ACC112 (cell line): ENCODE measurements at regions not wholly inside any gene's neighbourhood (a gene's known extent, or its start where the extent isn't known, plus 50 kb on each side); places are given as distances from the start of the nearest gene placed in this dataset.
"Not testable (repeated sequence)": the region's sequence is repeated elsewhere in the genome, so short reads cannot be mapped to it uniquely, and the experiment has no call there.

Experiments used
- H2AFZ ChIP-seq: fragments of 200-600 bp; sonication (generic); one replicate; pipeline ENCODE4 v1.6.0; 2017; ENCODE audit warnings: antibody characterized with exemption, low read length; ENCODE audit not compliant: unreplicated experiment
- H3K27ac ChIP-seq: fragments of 200-600 bp; sonication (generic); 2 replicates; pipeline ENCODE4 v1.5.1; 2014; ENCODE audit warnings: low read depth, mild to moderate bottlenecking, antibody characterized with exemption, low read length, moderate library complexity
- H3K27me3 ChIP-seq: fragments of 200-600 bp; sonication (generic); 2 replicates; pipeline ENCODE4 v1.6.1; 2014; ENCODE audit warnings: mild to moderate bottlenecking, antibody characterized with exemption, low read length, moderate library complexity, mixed read lengths; ENCODE audit not compliant: insufficient read depth
- H3K36me3 ChIP-seq: fragments of 200-600 bp; sonication (generic); 2 replicates; pipeline ENCODE4 v1.6.1; 2016; ENCODE audit warnings: mild to moderate bottlenecking, antibody characterized with exemption, low read length, moderate library complexity, mixed read lengths; ENCODE audit not compliant: insufficient read depth
- H3K4me1 ChIP-seq: fragments of 200-600 bp; sonication (generic); one replicate; pipeline ENCODE4 v1.6.1; 2016; ENCODE audit warnings: low read length, mixed read lengths; ENCODE audit not compliant: insufficient read depth, unreplicated experiment, control insufficient read depth
- H3K4me3 ChIP-seq: fragments of 200-600 bp; sonication (generic); 2 replicates; pipeline ENCODE4 v1.5.1; 2014; ENCODE audit warnings: mild to moderate bottlenecking, low read depth, low read length
- H3K79me2 ChIP-seq: fragments of 200-600 bp; sonication (generic); one replicate; pipeline ENCODE4 v1.6.0; 2016; ENCODE audit warnings: low read length; ENCODE audit not compliant: control insufficient read depth, unreplicated experiment, insufficient read depth

GRCh38 chr22:22181341-22181850 lies 63.2 kb upstream of the VPREB1 start:
- Histone ChIP-seq H3K36me3 (no peaks in the 10 kb centered on the region), H3K27ac (no peak overlapping the region), H3K79me2 (no peaks in the 10 kb centered on the region), H3K4me3 (no peak overlapping the region), H3K27me3 (peaks cover 63% of the 10 kb centered on the region), H3K4me1 (no peaks in the 10 kb centered on the region), H2AFZ (no peak overlapping the region)

GRCh38 chr22:22180738-22181285 lies 63.8 kb upstream of the VPREB1 start:
- H3K36me3 ChIP-seq, result no peaks in the 10 kb centered on the region
- H3K4me3 ChIP-seq, result no peak overlapping the region
- peaks cover 57% of the 10 kb centered on the region for H3K27me3 ChIP-seq
- H3K4me1 ChIP-seq, result no peaks in the 10 kb centered on the region
- H2AFZ ChIP-seq, result no peak overlapping the region
- H3K79me2 ChIP-seq, result no peaks in the 10 kb centered on the region
- no peak overlapping the region for H3K27ac ChIP-seq

GRCh38 chr22:22179858-22180257 lies 64.7 kb upstream of the VPREB1 start:
- Histone ChIP-seq H3K4me3 (no peak overlapping the region), H3K27me3 (peaks cover 51% of the 10 kb centered on the region), H3K27ac (no peak overlapping the region), H2AFZ (no peak overlapping the region), H3K36me3 (no peaks in the 10 kb centered on the region), H3K4me1 (no peaks in the 10 kb centered on the region), H3K79me2 (no peaks in the 10 kb centered on the region)

- Histone ChIP-seq H2AFZ (no peak overlapping the region), H3K36me3 (no peaks in the 10 kb centered on the region), H3K4me3 (no peak overlapping the region), H3K79me2 (no peaks in the 10 kb centered on the region), H3K4me1 (no peaks in the 10 kb centered on the region), H3K27ac (no peak overlapping the region), H3K27me3 (peaks cover 42% of the 10 kb centered on the region)
These were observed 65.6 kb upstream of the VPREB1 start for GRCh38 chr22:22178992-22179391.

DNA sequence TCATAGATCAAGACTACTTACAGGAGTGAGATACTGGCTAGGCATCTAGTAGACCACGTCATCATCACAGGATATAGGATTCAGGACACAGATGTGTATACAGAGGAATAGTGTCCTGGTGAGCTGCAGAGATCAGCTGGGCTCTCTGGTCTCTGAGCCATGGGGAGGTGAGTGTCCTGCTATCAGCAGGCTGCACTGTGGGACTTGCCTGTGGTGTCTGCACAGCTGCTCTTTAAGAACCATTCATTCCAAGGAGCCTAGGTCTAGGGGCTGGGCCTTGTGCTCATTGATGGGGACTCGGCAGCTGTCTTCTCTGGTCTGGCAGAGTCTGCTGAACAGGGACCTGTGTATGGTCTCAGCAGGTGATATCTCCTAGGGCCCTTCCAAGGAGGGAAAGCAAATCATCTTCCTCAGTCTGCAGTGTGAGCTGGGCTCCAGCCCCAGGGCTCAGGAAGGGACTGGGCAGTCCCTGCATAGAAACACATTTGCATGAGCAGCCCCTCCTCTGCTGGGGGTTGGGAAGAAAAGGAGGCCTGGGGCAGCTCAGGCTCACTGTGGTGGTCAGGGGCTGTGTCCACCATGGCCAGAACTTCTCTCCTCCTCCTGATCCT lies 66.1 kb upstream of the VPREB1 start:
- Histone ChIP-seq H2AFZ (no peak overlapping the region), H3K4me1 (no peaks in the 10 kb centered on the region), H3K36me3 (no peaks in the 10 kb centered on the region), H3K79me2 (no peaks in the 10 kb centered on the region), H3K27me3 (peaks cover 37% of the 10 kb centered on the region), H3K27ac (no peak overlapping the region), H3K4me3 (no peak overlapping the region)

GRCh38 chr22:22176929-22177616 lies 67.5 kb upstream of the VPREB1 start:
- Histone ChIP-seq H3K4me3 (no peak overlapping the region), H2AFZ (no peak overlapping the region), H3K27me3 (peaks cover 30% of the 10 kb centered on the region), H3K36me3 (no peaks in the 10 kb centered on the region), H3K79me2 (no peaks in the 10 kb centered on the region), H3K27ac (no peak overlapping the region), H3K4me1 (no peaks in the 10 kb centered on the region)

GRCh38 chr22:22172896-22173628 lies 71.5 kb upstream of the VPREB1 start:
- H2AFZ ChIP-seq, H3K4me1 ChIP-seq, H3K27ac ChIP-seq, H3K36me3 ChIP-seq, H3K79me2 ChIP-seq, H3K4me3 ChIP-seq: not testable (repeated sequence)
- peaks cover 19% of the 10 kb centered on the region for H3K27me3 ChIP-seq

GRCh38 chr22:22171357-22172218 lies 73.0 kb upstream of the VPREB1 start:
- no peaks in the 10 kb centered on the region for H3K4me1 ChIP-seq
- H3K79me2 ChIP-seq, result no peaks in the 10 kb centered on the region
- H3K27ac ChIP-seq, result no peak overlapping the region
- peaks cover 22% of the 10 kb centered on the region for H3K27me3 ChIP-seq
- H2AFZ ChIP-seq, result no peak overlapping the region
- no peaks in the 10 kb centered on the region for H3K36me3 ChIP-seq
- H3K4me3 ChIP-seq, result no peak overlapping the region

DNA sequence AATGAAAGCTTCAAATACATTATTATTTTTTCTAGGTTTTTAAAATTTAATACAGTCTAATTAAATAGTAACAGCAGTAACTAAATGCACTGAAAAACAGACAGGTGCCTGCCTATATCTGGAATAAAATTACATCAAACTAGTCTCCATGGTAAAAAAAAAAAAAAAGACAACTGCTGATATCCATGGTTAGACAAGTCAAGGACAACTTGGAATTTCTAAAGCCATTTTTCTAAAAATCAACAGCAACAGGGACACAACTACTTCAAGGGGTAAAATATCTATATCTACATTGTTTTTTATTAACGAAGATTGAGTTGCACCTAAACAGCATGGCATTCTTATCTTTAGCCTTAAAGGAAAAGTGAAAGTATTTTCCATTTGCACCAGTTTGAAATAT lies 74.7 kb upstream of the VPREB1 start:
- no peaks in the 10 kb centered on the region for H3K36me3 ChIP-seq
- H3K4me3 ChIP-seq, result peak overlapping the region; percentile 29; the same call in 1 of the 2 replicates
- no peak overlapping the region for H3K27ac ChIP-seq
- no peaks in the 10 kb centered on the region for H3K79me2 ChIP-seq
- no peak overlapping the region for H2AFZ ChIP-seq
- H3K4me1 ChIP-seq, result no peaks in the 10 kb centered on the region
- peaks cover 23% of the 10 kb centered on the region for H3K27me3 ChIP-seq
